VCaP (cell line): ENCODE measurements at regions not wholly inside any gene's neighbourhood (a gene's known extent, or its start where the extent isn't known, plus 50 kb on each side); places are given as distances from the start of the nearest gene placed in this dataset.

Experiments
- H3K27ac ChIP-seq: fragments of 450-650 bp; 2 replicates; pipeline ENCODE4 v1.5.1; 2017
- CTCF ChIP-seq: fragments of 450-650 bp; conservative IDR thresholded peaks from 2 replicates; pipeline ENCODE4 v1.5.1; 2017; ENCODE audit warnings: mild to moderate bottlenecking, moderate library complexity

- no peak for TF ChIP-seq CTCF
- no peak overlapping the region for H3K27ac ChIP-seq
Measured at GRCh38 chr13:104987621-104988020, 1547.8 kb downstream of the EFNB2 start.

- H3K27ac ChIP-seq = no peak overlapping the region
- TF ChIP-seq CTCF = no peak
Measured at GRCh38 chr13:104984296-104984818, 1551.1 kb downstream of the EFNB2 start.

- no peak for TF ChIP-seq CTCF
- no peak overlapping the region for H3K27ac ChIP-seq
Measured at GRCh38 chr13:104983601-104984000, 1551.9 kb downstream of the EFNB2 start.

- TF ChIP-seq CTCF = no peak
- H3K27ac ChIP-seq = no peak overlapping the region
Measured at GRCh38 chr13:104980586-104980985, 1554.9 kb downstream of the EFNB2 start.

GRCh38 chr13:104979281-104980030 lies 1556.0 kb downstream of the EFNB2 start:
- H3K27ac ChIP-seq = no peak overlapping the region
- TF ChIP-seq CTCF = no peak

- TF ChIP-seq CTCF = no peak
- H3K27ac ChIP-seq = peak overlapping the region; percentile 5; the same call in 1 of the 2 replicates
Measured at GRCh38 chr13:104976986-104977385, 1558.5 kb downstream of the EFNB2 start.

GRCh38 chr13:104975272-104975671 lies 1560.2 kb downstream of the EFNB2 start:
- H3K27ac ChIP-seq = no peak overlapping the region
- TF ChIP-seq CTCF = no peak
